SJSA1 (cell line): ENCODE measurements at regions not wholly inside any gene's neighbourhood (a gene's known extent, or its start where the extent isn't known, plus 50 kb on each side); places are given as distances from the start of the nearest gene placed in this dataset.

ENCODE experiments used
- DNase-seq, 2 experiments: peaks; one replicate each; pipeline ENCODE4 v3.0.0-alpha.2; 2015 to 2020; ENCODE audit warnings: low spot score in 2 of 2, low read depth in 1 of 2
- H3K27ac ChIP-seq: fragments of 250-450 bp; sonication (Bioruptor Pico); 2 replicates; pipeline ENCODE4 v1.5.1; 2020; ENCODE audit warnings: mild to moderate bottlenecking, moderate library complexity
- H3K27me3 ChIP-seq: fragments of 250-450 bp; sonication (Bioruptor Pico); replicated peaks from 2 replicates; pipeline ENCODE4 v1.5.1; 2020; ENCODE audit warnings: mild to moderate bottlenecking, moderate library complexity
- H3K36me3 ChIP-seq: fragments of 250-450 bp; sonication (Bioruptor Pico); 2 replicates; pipeline ENCODE4 v1.5.1; 2020; ENCODE audit warnings: mild to moderate bottlenecking
- H3K4me1 ChIP-seq: fragments of 250-450 bp; sonication (Bioruptor Pico); replicated peaks from 2 replicates; pipeline ENCODE4 v1.6.1; 2021; ENCODE audit warnings: mild to moderate bottlenecking
- H3K4me3 ChIP-seq: fragments of 250-450 bp; sonication (Bioruptor Pico); 2 replicates; pipeline ENCODE4 v1.5.1; 2020; ENCODE audit warnings: mild to moderate bottlenecking
- H3K9me3 ChIP-seq: fragments of 250-450 bp; sonication (Bioruptor Pico); replicated peaks from 2 replicates; pipeline ENCODE4 v1.5.1; 2020; ENCODE audit warnings: mild to moderate bottlenecking

DNA sequence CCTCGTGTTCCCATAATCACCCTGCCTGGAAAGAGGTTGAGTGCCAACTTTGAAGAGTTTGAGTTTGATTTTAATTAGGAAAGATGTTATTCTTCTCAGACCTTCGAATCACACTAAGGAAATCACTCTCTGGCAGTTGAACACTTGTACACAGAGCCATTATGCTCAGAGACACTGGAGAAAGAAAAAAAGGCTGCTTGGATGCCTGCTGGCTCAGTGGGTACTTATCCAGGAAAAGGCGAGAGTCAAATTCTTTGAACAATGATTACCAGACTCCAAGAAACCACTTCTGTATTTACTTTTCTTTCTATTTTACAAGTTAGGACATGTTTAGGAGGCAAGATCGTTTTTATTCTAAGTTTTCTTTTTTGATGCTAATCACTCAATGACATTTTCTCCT is 438.5 kb upstream of the FAT3 start:
- no peaks in the 10 kb centered on the region for H3K4me1 ChIP-seq
- no peaks in the 10 kb centered on the region for H3K36me3 ChIP-seq
- H3K27ac ChIP-seq, result no peak overlapping the region
- no peak overlapping the region for H3K4me3 ChIP-seq
- H3K27me3 ChIP-seq, result no peaks in the 10 kb centered on the region
- no peaks in the 10 kb centered on the region for H3K9me3 ChIP-seq
- DNase-seq, result no peak

DNA sequence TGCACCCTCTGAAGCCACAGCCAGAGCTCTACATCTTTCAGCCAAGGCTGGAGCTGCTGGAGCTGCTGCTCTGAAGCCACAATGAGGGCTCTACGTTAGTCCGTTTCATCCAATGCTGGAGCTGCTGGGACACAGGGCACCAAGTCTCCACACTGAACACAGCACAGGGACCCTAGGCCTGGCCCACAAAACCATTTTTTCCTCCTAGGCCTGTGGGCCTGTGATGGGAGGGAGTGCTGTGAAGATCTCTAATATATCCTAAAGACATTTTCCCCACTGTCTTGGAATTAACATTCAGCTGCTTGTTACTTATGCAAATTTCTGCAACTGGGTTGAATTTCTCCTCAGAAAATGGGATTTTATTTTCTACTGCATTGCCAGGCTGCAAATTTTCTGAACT is 441.4 kb upstream of the FAT3 start:
- Histone ChIP-seq H3K36me3 (no peaks in the 10 kb centered on the region), H3K27me3 (no peaks in the 10 kb centered on the region), H3K4me3 (no peak overlapping the region), H3K27ac (no peak overlapping the region), H3K9me3 (no peaks in the 10 kb centered on the region), H3K4me1 (no peaks in the 10 kb centered on the region)
- DNase-seq, result no peak

DNA sequence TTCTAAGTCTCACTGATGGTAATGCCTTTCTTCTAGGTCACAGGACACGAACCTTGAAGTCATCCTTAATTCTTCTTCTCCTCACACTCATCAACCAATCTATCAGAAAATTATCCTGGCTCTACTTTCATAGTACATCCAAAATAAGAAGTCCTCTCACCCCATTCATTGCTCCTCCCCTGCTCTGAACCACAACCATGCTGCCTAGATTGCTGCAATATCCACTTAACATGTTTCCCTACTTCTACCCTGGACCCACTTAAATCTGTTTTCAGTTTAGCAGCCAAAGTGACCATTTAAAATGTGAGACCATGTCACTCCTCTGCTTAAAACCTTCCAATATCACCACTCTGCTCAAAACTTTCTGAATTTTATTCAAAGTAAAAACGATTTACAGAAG is 445.9 kb upstream of the FAT3 start:
- H3K36me3 ChIP-seq, result no peaks in the 10 kb centered on the region
- DNase-seq, result no peak
- H3K4me3 ChIP-seq, result no peak overlapping the region
- no peaks in the 10 kb centered on the region for H3K4me1 ChIP-seq
- H3K9me3 ChIP-seq, result no peaks in the 10 kb centered on the region
- no peaks in the 10 kb centered on the region for H3K27me3 ChIP-seq
- no peak overlapping the region for H3K27ac ChIP-seq

DNA sequence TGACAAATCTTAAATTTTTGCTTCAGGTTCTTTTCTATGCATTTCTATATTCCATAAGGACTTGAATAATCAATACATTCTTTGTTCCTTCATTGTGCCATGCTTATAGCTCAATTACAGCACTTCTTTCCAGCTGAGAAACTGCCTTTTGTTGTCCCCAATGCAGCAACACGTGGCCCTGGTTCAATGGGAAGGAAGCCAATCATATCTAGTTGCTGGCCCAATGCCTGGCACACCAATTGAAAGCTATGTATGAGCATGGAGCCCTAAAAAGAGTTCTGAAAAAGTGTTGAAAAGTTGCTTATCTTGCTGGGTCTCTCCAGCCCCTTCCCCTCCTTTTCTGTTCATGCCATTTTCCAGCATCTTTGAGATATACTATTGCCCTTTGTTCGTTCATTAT is 448.0 kb upstream of the FAT3 start:
- no peak overlapping the region for H3K27ac ChIP-seq
- no peaks in the 10 kb centered on the region for H3K36me3 ChIP-seq
- H3K27me3 ChIP-seq, result no peaks in the 10 kb centered on the region
- no peak for DNase-seq
- H3K4me1 ChIP-seq, result no peaks in the 10 kb centered on the region
- H3K9me3 ChIP-seq, result no peaks in the 10 kb centered on the region
- H3K4me3 ChIP-seq, result no peak overlapping the region

DNA sequence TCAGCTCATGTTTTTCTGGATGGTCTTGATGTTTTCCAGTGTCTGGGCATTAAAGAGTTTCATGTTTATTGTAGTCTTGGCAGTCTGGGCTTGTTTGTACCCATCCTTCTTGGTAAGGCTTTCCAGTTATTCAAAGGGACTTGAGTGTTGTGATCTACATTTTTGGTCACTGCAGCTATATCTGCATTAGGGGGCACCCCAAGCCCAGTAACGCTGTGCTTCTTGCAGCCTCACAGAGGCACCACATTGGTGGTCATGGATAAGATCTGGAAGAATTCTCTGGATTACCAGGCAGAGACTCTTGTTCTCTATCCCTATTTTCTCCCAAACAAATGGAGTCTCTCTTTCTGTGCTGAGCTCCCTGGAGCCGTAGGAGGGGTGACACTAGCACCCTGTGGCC is 451.5 kb upstream of the FAT3 start:
- no peaks in the 10 kb centered on the region for H3K9me3 ChIP-seq
- no peak overlapping the region for H3K27ac ChIP-seq
- H3K36me3 ChIP-seq, result no peaks in the 10 kb centered on the region
- H3K27me3 ChIP-seq, result no peaks in the 10 kb centered on the region
- no peaks in the 10 kb centered on the region for H3K4me1 ChIP-seq
- no peak for DNase-seq
- H3K4me3 ChIP-seq, result no peak overlapping the region

DNA sequence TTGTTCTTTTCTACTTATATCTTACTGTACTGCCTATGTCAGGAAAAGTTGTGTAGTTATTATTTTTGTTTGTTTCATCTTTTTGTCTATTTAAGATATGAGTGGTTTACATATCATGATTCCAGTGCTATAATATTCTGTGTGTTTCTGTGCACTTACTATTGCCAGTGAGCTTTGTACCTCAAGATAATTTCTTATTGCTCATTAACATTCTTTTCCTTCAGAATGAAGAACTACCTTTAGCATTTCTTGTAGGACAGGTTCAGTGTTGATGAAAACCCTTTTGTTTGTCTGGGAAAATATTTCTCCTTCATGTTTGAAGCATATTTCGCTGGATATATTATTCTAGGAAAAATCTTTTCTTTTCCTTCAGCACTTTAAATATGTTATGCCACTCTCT is 452.7 kb upstream of the FAT3 start:
- H3K4me3 ChIP-seq, result no peak overlapping the region
- H3K36me3 ChIP-seq, result no peaks in the 10 kb centered on the region
- H3K27me3 ChIP-seq, result no peaks in the 10 kb centered on the region
- no peaks in the 10 kb centered on the region for H3K9me3 ChIP-seq
- H3K27ac ChIP-seq, result no peak overlapping the region
- no peaks in the 10 kb centered on the region for H3K4me1 ChIP-seq
- DNase-seq, result no peak

DNA sequence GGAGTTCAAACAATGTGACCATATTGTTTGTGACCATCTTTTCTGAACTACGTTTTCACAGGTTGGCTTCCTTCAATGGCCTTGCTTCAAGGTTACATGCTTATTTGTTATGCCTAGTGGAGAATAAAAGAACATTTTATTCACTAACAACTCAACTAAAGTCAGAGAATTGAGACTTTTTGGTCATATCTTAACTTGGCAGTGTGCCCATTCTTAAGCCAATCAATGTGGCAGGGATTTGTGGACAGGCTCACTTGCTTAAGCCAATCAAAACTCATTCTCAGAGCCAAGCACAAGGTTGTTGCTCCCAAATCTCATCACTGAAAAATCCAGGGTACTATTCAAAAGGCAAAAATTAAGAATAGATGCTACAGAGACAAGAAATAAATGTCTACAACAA is 455.8 kb upstream of the FAT3 start:
- H3K9me3 ChIP-seq, result no peaks in the 10 kb centered on the region
- H3K4me1 ChIP-seq, result no peaks in the 10 kb centered on the region
- H3K27ac ChIP-seq, result no peak overlapping the region
- H3K36me3 ChIP-seq, result no peaks in the 10 kb centered on the region
- no peak for DNase-seq
- no peaks in the 10 kb centered on the region for H3K27me3 ChIP-seq
- H3K4me3 ChIP-seq, result no peak overlapping the region

DNA sequence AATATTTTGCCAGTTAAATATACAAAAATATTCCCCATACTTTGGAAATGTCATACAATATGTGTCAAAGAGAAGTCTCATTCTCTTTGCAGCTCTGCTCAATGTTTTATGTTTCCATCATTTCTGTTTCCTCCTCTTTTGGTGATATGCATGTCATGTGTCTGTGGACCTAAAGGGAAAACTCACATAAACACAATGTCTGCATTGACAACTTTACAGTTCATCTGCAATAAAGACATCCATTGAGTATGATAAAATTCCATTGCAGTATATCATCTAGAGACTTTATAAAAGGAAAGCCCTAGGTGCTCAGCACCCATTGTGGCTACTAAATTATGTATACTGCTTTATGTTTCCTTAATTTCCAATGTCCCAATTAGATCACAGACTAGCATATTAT is 461.3 kb upstream of the FAT3 start:
- H3K4me3 ChIP-seq, result no peak overlapping the region
- no peak overlapping the region for H3K27ac ChIP-seq
- H3K36me3 ChIP-seq, result no peaks in the 10 kb centered on the region
- H3K27me3 ChIP-seq, result no peaks in the 10 kb centered on the region
- no peaks in the 10 kb centered on the region for H3K4me1 ChIP-seq
- no peaks in the 10 kb centered on the region for H3K9me3 ChIP-seq
- no peak for DNase-seq

DNA sequence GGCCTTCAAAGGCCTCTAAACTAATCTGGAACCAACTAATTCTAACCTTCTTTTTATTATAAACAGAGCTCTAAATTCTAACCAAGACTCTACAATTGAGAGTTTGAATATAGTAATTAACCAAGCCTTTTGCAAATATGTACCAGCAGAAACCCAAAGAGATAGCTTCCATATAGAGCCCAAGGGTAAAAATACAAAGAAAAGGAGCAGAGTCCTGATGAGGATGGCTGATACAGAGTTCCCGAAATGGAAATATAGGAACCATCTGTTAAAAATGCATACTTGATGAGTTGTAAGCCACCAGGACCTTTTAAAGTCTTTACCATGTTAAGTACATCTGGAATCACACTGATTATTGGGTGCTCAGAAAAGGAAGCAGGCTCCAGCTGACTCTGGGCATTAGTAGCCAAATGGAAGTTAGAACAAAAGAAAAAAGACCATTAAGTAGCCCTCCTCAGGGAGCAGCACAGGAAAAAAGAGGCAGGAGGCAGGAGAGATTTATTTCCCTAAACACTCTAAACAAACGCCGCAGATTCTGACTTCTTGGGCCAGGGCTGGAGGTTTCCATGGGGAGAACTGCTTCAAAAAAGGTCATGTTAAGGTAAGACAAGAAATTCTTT is 463.1 kb upstream of the FAT3 start:
- no peak for DNase-seq
- H3K27ac ChIP-seq, result no peak overlapping the region
- H3K27me3 ChIP-seq, result no peaks in the 10 kb centered on the region
- H3K4me1 ChIP-seq, result no peaks in the 10 kb centered on the region
- H3K36me3 ChIP-seq, result no peaks in the 10 kb centered on the region
- no peaks in the 10 kb centered on the region for H3K9me3 ChIP-seq
- H3K4me3 ChIP-seq, result no peak overlapping the region

DNA sequence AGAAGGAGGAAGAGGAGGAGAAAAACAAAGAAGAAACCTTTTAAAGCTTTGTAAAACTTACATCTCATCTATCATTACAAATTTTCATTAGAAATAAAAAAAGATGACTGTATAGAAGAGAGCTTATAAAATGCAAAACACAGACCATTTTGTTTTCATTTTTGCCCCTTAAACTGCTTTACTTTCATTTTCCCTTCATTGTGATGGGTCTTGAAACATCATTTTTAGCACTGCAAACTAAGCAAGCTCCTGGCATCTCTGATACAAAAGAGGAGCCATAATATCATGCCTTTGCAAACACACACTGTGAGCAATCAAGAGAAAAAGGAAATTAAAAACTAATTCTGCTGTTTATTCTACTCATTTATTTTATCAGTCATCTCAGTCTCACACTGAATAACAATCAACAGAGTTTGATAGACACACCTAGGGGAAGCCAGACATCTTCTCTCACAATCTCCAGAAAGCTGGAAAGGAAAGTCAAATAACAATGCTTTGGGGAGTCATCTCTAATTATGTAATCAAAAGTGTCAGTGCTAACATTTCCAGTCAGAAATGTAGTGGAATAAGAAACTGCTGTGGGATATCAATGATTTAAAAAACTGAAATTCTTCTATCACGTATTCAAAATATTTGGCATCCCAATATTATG is 467.7 kb upstream of the FAT3 start:
- Histone ChIP-seq H3K4me3 (no peak overlapping the region), H3K4me1 (no peaks in the 10 kb centered on the region), H3K27me3 (no peaks in the 10 kb centered on the region), H3K36me3 (no peaks in the 10 kb centered on the region), H3K9me3 (no peaks in the 10 kb centered on the region), H3K27ac (no peak overlapping the region)
- DNase-seq, result no peak

DNA sequence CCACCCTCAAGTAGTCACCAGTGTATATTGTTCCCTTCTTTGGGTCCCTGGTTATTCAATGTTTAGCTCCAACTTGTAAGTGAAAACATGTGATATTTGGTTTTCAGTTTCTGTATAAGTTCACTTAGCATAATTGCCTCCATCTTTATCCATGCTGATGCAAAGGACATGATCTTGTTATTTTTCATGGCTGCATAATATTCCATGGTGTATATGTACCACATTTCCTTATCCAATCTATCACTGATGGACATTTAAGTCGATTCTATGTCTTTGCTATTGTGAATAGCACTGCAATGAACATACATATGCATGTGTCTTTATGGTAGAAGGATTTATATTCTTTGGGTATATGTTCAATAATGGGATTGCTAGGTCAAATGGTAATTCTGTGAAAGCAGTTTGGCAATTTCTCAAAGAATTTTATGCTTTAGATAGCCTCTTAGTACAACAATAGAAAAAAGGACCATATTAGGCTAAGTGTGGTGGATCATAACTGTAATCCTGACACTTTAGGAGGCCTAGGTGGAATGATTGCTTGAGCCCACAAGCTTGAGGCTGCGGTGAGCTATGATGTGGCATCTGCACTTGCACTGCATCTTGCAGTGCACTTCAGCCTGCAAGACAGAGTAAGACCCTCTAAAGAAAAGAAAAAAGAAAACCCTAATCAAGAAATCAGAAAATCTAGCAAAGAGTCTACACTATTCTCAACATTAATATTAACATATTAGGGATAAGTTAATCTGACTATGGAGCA is 468.5 kb upstream of the FAT3 start:
- no peaks in the 10 kb centered on the region for H3K9me3 ChIP-seq
- no peaks in the 10 kb centered on the region for H3K4me1 ChIP-seq
- no peaks in the 10 kb centered on the region for H3K27me3 ChIP-seq
- no peak overlapping the region for H3K27ac ChIP-seq
- no peaks in the 10 kb centered on the region for H3K36me3 ChIP-seq
- no peak for DNase-seq
- H3K4me3 ChIP-seq, result no peak overlapping the region

DNA sequence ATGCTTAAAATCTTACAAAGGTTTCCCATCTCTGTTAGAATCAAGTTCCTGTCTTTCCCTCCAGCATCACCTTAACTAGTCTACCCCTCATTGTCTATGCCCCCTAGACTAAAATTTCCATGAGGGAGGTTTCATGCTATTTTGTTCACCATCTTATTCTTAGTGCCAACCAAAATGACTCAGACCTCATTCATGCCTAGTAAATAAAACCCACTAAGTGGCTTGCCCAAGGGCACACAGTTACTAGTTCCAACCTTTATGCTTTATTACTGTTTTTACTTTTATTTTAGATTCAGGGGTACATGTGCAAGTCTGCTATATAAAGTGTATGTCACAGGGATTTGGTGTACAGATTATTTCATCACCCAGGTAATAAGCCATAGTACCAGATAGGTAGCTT is 469.1 kb upstream of the FAT3 start:
- Histone ChIP-seq H3K27ac (no peak overlapping the region), H3K4me3 (no peak overlapping the region), H3K27me3 (no peaks in the 10 kb centered on the region), H3K4me1 (no peaks in the 10 kb centered on the region), H3K36me3 (no peaks in the 10 kb centered on the region), H3K9me3 (no peaks in the 10 kb centered on the region)
- no peak for DNase-seq

DNA sequence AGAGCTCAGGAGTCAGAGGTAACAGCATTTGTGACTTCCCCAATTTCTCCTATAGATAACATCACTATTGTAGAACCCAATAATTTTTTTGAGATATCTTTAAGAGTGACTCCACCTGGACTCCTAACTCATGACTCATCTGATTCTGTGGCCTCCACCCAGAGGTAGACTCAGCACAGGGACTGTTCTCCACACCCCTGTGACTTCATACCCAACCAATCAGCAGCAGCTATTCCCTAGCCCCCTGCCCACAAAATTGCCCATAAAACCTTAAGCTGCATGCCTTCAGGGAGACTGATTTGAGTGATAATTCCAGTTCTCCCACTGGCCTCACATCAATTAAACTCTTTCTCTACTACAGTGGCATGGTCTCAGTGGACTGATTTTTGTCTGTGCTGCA is 475.4 kb upstream of the FAT3 start:
- no peak for DNase-seq
- H3K9me3 ChIP-seq, result no peaks in the 10 kb centered on the region
- no peaks in the 10 kb centered on the region for H3K4me1 ChIP-seq
- no peaks in the 10 kb centered on the region for H3K27me3 ChIP-seq
- H3K4me3 ChIP-seq, result no peak overlapping the region
- H3K36me3 ChIP-seq, result no peaks in the 10 kb centered on the region
- no peak overlapping the region for H3K27ac ChIP-seq

DNA sequence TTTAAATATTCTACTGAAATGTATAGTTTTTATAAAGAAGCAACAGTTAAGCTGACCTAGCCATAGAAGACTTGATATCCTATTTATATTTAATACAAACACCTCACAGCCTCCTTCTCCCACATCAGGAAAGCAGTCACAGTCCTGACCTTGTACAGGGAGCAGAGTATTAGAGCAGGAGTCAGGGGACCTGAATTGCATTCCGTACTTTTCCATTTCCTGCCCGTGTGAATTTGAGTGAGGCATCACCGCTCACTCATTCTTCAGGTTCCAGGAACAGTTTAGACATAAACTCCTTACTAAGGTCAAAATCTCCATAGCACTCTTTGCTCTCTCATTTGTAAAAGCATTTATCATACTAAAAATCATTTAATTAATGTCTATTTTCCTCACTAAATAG is 482.5 kb upstream of the FAT3 start:
- no peaks in the 10 kb centered on the region for H3K27me3 ChIP-seq
- H3K4me1 ChIP-seq, result no peaks in the 10 kb centered on the region
- no peak overlapping the region for H3K27ac ChIP-seq
- H3K4me3 ChIP-seq, result no peak overlapping the region
- H3K36me3 ChIP-seq, result no peaks in the 10 kb centered on the region
- no peaks in the 10 kb centered on the region for H3K9me3 ChIP-seq
- no peak for DNase-seq
